Cardiac muscle cell (in vitro differentiated cells and primary cell): ENCODE measurements at regions not wholly inside any gene's neighbourhood (a gene's known extent, or its start where the extent isn't known, plus 50 kb on each side); places are given as distances from the start of the nearest gene placed in this dataset.

Experiments used
- DNase-seq, 2 donors: peaks; one replicate each; pipeline versions ENCODE4 v3.0.0 to v3.0.0-alpha.2; 2010 to 2017; ENCODE audit warnings: low read depth in 1 of 2, low spot score in 1 of 2
- H3K27ac ChIP-seq: fragments of 200-600 bp; sonication (generic); 2 replicates; pipeline ENCODE4 v1.5.1; 2016
- H3K27me3 ChIP-seq: fragments of 200-600 bp; sonication (generic); 2 replicates; pipeline ENCODE4 v1.6.0; 2016; ENCODE audit warnings: control low read depth
- H3K36me3 ChIP-seq: fragments of 200-600 bp; sonication (generic); 2 replicates; pipeline ENCODE4 v1.5.1; 2016; ENCODE audit warnings: control low read depth
- H3K4me1 ChIP-seq: fragments of 200-600 bp; sonication (generic); 2 replicates; pipeline ENCODE4 v1.8.1; 2017; ENCODE audit warnings: low read depth, mild to moderate bottlenecking, mixed run types
- H3K4me3 ChIP-seq: fragments of 200-600 bp; sonication (generic); 2 replicates; pipeline ENCODE4 v1.5.1; 2016; ENCODE audit warnings: mild to moderate bottlenecking
- H3K9me3 ChIP-seq: fragments of 200-600 bp; sonication (generic); 2 replicates; pipeline ENCODE4 v1.5.1; 2017; ENCODE audit warnings: low read depth, mild to moderate bottlenecking, control low read depth
- TF ChIP-seq, protein P1 (sequence below): IDR thresholded peaks from 2 replicates; pipeline ENCODE4 v1.5.1; 2012; ENCODE audit warnings: low read depth, mild to moderate bottlenecking, low read length

DNA sequence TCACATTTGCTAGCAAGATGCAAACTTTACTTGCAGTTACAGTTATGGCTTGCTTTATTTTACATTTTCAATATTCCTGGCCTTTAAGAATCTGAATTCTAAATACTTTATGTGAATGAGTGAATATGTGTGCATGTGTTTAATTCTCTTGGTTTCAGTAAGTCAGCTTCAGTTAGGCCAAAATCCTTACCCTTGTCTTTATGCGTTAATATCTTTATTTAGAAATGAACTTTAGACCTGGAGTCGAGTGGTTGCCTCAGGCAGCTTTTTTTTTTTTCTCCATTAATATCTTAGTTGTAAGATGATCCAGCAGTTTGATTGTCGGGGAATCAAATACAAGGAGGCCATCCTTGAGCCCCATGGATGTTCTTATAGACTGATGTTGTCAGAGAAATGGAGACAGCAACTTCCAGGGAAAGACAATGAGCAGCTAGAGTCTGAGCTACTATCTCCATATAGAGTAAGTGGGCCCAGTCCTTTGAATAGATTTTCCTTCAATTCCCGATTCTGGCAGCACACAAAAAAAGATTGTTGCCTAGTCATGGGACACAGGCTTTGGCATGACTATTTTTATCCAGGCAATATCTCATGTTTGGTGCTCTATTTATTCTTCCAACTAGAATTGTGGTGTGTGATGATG, 398.0 kb downstream of the DHX35 start:
- H3K27me3 ChIP-seq: no peaks in the 10 kb centered on the region
- no peaks in the 10 kb centered on the region for H3K36me3 ChIP-seq
- H3K9me3 ChIP-seq: no peaks in the 10 kb centered on the region
- no peaks in the 10 kb centered on the region for H3K4me1 ChIP-seq
- no peak overlapping the region for H3K27ac ChIP-seq
- TF ChIP-seq, protein P1, sequence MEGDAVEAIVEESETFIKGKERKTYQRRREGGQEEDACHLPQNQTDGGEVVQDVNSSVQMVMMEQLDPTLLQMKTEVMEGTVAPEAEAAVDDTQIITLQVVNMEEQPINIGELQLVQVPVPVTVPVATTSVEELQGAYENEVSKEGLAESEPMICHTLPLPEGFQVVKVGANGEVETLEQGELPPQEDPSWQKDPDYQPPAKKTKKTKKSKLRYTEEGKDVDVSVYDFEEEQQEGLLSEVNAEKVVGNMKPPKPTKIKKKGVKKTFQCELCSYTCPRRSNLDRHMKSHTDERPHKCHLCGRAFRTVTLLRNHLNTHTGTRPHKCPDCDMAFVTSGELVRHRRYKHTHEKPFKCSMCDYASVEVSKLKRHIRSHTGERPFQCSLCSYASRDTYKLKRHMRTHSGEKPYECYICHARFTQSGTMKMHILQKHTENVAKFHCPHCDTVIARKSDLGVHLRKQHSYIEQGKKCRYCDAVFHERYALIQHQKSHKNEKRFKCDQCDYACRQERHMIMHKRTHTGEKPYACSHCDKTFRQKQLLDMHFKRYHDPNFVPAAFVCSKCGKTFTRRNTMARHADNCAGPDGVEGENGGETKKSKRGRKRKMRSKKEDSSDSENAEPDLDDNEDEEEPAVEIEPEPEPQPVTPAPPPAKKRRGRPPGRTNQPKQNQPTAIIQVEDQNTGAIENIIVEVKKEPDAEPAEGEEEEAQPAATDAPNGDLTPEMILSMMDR: no peak
- DNase-seq: no peak
- H3K4me3 ChIP-seq: no peak overlapping the region

DNA sequence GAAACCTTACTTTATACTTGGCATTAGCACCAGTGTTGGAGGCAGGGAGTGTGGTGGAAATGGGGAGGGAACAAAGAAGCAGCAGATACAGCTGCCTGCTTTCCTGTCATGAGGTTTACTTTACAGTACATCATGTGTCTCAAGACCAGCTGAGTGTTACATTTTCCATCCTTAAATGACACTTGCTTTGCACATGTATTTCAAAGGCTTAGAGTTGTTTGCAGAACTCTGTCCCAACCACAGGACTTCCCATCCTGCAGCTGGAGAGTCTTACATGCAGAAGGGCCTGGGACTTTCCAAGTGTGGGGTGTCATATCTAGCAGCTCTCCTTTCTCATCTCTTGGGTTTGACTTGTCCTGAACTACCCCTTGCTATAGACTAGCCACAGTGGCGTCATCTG, 395.9 kb downstream of the DHX35 start:
- Histone ChIP-seq H3K27me3 (no peaks in the 10 kb centered on the region), H3K36me3 (no peaks in the 10 kb centered on the region), H3K27ac (no peak overlapping the region), H3K4me3 (no peak overlapping the region), H3K9me3 (no peaks in the 10 kb centered on the region), H3K4me1 (no peaks in the 10 kb centered on the region)
- no peak for DNase-seq
- TF ChIP-seq, protein P1: no peak

DNA sequence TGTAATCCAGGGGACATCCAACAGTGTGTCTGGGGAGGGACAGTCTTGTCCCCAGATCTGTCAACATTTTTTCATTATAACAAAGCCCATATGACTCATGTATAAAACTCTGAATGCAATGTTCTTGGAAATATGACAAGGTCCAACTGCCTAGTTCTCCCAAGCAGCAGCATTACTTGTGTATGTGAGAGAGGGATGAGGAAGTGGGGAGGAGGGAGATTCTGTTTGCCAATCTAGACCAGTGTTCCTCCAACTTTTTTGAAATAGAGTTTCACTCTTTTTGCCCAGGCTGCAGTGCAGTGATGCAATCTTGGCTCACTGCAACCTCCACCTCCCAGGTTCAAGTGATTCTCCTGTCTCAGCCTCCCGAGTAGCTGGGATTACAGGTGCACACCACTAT, 394.8 kb downstream of the DHX35 start:
- H3K27me3 ChIP-seq: no peaks in the 10 kb centered on the region
- no peak overlapping the region for H3K4me3 ChIP-seq
- H3K36me3 ChIP-seq: no peaks in the 10 kb centered on the region
- no peak overlapping the region for H3K27ac ChIP-seq
- DNase-seq: no peak
- TF ChIP-seq, protein P1: no peak
- H3K4me1 ChIP-seq: no peaks in the 10 kb centered on the region
- H3K9me3 ChIP-seq: no peaks in the 10 kb centered on the region

DNA sequence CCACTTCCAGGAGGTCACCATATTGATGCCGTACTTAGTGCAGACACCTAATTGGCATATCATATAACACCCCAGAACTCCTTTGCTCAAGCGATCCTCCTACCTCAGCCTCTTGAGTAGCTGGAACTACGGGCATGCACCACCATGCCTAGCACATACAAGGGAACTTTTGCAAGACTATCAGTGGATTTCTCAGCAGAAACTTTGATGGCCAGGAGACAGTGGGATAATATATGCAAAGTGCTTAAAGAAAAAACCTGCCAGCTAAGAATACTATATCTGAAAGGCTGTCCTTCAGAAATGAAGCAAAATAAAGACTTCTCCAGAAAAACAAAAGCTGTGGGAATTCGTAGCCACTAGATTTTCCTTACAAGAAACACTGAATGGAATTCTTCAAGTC, 387.1 kb downstream of the DHX35 start:
- no peaks in the 10 kb centered on the region for H3K4me1 ChIP-seq
- TF ChIP-seq, protein P1: no peak
- DNase-seq: no peak
- no peaks in the 10 kb centered on the region for H3K36me3 ChIP-seq
- no peaks in the 10 kb centered on the region for H3K27me3 ChIP-seq
- no peak overlapping the region for H3K27ac ChIP-seq
- H3K4me3 ChIP-seq: no peak overlapping the region
- H3K9me3 ChIP-seq: no peaks in the 10 kb centered on the region

DNA sequence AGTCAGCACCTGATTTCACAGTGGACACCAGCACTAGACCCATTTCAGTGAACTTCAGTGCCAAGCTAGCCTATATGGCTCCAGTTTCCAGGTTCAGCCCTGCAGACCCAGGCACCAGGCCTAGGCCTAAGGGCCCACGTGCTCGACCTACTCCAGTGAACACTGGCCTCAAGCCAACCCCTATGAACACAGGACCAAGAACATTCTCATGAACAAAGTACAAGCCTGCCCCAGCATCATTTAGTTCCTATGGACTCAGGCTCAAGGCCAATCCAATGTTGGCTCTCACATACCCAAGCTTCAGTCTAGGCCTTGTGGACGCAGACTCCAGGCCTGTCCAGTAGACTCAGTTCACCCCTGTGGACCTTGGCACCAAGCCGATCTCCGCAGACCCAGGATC, 385.5 kb downstream of the DHX35 start:
- Histone ChIP-seq H3K4me3 (no peak overlapping the region), H3K4me1 (no peaks in the 10 kb centered on the region), H3K27me3 (no peaks in the 10 kb centered on the region), H3K36me3 (no peaks in the 10 kb centered on the region), H3K27ac (no peak overlapping the region), H3K9me3 (no peaks in the 10 kb centered on the region)
- TF ChIP-seq, protein P1: no peak
- no peak for DNase-seq
